Upper lobe of right lung (tissue), 1 donor: ENCODE measurements at regions not wholly inside any gene's neighbourhood (a gene's known extent, or its start where the extent isn't known, plus 50 kb on each side); places are given as distances from the start of the nearest gene placed in this dataset.

Experiments
- ATAC-seq: fragments of 200-7000 bp; cut with Tn5 transposase; one replicate; pipeline ENCODE4 v1.9.1; 2020; ENCODE audit warnings: mild to moderate bottlenecking, moderate library complexity
- DNase-seq: peaks from one replicate; pipeline ENCODE4 v3.0.0-alpha.2; 2020
- H3K27ac ChIP-seq: fragments of 200-600 bp; one replicate; pipeline ENCODE4 v1.8.0; 2022
- H3K27me3 ChIP-seq: fragments of 200-600 bp; one replicate; pipeline ENCODE4 v1.8.0; 2022; ENCODE audit warnings: mild to moderate bottlenecking
- H3K36me3 ChIP-seq: fragments of 200-600 bp; one replicate; pipeline ENCODE4 v1.8.0; 2022
- H3K4me1 ChIP-seq: fragments of 200-600 bp; one replicate; pipeline ENCODE4 v1.8.0; 2022
- H3K4me3 ChIP-seq: fragments of 200-600 bp; one replicate; pipeline ENCODE4 v1.8.0; 2022; ENCODE audit warnings: mild to moderate bottlenecking
- H3K9me3 ChIP-seq: fragments of 200-600 bp; one replicate; pipeline ENCODE4 v1.8.0; 2022
- intact Hi-C: fragments of 100-400 bp; cut with DNase I; formaldehyde crosslinking; loops from one replicate; pipeline ENCODE4 v1.11.0; 2022
- TF ChIP-seq, protein P1 (sequence below): fragments of 200-600 bp; IDR thresholded peaks from one replicate; pipeline ENCODE4 v1.8.0; 2022; ENCODE audit warnings: antibody characterized with exemption
- donor health status: DM: no; HTN: yes; CAD: no; lungs with severe emphysema.

DNA sequence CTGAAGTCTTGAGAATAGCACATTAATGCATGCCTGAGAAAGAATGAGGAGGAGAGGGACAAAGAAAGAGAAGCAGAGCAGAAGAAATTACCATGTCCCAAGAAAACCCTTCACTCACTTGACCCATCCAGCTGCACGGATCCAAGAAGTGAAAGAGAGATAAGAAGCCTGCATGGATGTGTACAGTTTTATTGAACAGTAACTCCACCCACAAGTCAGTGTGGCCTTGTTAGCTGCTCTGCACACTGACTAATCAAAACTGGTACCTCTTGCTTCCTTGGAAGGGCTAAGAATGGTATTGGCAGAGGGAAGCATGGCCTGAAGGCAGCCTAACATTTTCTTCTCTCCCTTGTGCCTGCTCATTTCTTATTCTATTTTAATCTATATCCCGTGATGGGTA is 163.9 kb downstream of the SLC7A11 start:
- Histone ChIP-seq H3K9me3 (no peaks in the 10 kb centered on the region), H3K4me1 (no peaks in the 10 kb centered on the region), H3K27ac (no peak overlapping the region), H3K4me3 (no peak overlapping the region), H3K36me3 (no peaks in the 10 kb centered on the region), H3K27me3 (no peaks in the 10 kb centered on the region)
- intact Hi-C loops: no loop called here
- DNase-seq (no peak), ATAC-seq (no peak)
- TF ChIP-seq, protein P1, sequence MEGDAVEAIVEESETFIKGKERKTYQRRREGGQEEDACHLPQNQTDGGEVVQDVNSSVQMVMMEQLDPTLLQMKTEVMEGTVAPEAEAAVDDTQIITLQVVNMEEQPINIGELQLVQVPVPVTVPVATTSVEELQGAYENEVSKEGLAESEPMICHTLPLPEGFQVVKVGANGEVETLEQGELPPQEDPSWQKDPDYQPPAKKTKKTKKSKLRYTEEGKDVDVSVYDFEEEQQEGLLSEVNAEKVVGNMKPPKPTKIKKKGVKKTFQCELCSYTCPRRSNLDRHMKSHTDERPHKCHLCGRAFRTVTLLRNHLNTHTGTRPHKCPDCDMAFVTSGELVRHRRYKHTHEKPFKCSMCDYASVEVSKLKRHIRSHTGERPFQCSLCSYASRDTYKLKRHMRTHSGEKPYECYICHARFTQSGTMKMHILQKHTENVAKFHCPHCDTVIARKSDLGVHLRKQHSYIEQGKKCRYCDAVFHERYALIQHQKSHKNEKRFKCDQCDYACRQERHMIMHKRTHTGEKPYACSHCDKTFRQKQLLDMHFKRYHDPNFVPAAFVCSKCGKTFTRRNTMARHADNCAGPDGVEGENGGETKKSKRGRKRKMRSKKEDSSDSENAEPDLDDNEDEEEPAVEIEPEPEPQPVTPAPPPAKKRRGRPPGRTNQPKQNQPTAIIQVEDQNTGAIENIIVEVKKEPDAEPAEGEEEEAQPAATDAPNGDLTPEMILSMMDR: no peak

DNA sequence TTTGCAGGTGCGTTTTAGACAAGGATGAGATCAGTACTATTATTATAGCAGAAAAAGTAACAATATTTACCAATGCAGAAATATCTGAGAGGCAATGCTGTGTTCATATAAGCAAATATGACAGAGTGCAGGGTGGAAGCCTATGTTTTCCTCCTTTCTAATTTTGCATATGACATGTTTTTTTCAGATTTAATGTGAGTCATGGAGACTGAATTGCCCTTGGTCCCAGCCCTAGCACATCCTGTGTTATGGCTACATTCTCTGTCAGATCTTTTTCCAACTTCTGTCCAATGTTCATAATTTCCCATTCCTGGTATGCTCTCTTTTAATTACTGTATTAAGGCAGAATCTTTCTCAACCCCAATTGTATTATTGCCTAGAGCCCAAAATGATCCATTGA is 165.6 kb downstream of the SLC7A11 start:
- no peaks in the 10 kb centered on the region for H3K9me3 ChIP-seq
- no peak for DNase-seq
- H3K4me3 ChIP-seq: no peak overlapping the region
- no peak for ATAC-seq
- H3K4me1 ChIP-seq: no peaks in the 10 kb centered on the region
- no peak overlapping the region for H3K27ac ChIP-seq
- TF ChIP-seq, protein P1: no peak
- no peaks in the 10 kb centered on the region for H3K27me3 ChIP-seq
- intact Hi-C loops: no loop called here
- H3K36me3 ChIP-seq: no peaks in the 10 kb centered on the region

DNA sequence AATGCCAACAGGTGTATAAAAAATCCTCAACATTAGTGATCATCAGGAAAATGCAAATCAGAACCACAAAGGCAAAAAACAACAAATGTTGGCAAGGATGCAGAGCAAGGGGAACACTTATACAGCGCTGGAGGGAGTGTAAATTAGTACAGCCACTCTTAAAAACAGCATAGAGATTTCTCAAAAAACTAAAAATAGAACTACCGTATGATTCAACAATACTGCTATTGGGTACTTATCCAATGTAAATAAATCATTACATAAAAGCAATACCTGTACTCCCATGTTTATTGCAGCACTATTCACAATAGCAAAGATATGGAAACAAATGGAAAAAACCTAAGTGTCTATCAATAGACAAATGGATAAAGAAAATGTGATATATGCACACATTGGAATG is 171.3 kb downstream of the SLC7A11 start:
- intact Hi-C loops: no loop called here
- Histone ChIP-seq H3K27ac (no peak overlapping the region), H3K4me1 (no peaks in the 10 kb centered on the region), H3K36me3 (no peaks in the 10 kb centered on the region), H3K27me3 (no peaks in the 10 kb centered on the region), H3K9me3 (no peaks in the 10 kb centered on the region), H3K4me3 (no peak overlapping the region)
- DNase-seq (no peak), ATAC-seq (no peak)
- TF ChIP-seq, protein P1: no peak

DNA sequence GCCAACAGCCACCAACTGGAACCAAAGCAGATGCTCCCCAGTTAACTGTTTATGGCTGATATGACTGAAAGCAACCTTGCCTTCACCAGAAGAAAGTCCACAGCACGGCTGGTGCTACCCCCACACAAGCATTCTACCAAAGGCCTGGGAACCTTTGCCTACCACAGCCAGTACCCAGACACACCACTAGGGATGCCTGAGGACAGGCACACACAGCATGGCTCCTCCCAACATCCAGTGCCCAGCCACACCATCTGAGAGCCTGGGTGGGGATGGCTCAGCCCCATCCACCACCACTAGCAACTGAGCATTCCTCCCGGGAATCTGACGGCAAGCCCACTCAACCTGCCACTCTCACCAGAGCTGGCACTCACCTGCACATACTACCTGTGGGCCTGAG is 178.6 kb downstream of the SLC7A11 start:
- no peak overlapping the region for H3K27ac ChIP-seq
- H3K4me1 ChIP-seq: no peaks in the 10 kb centered on the region
- ATAC-seq (no peak), DNase-seq (no peak)
- intact Hi-C loops: no loop called here
- no peaks in the 10 kb centered on the region for H3K36me3 ChIP-seq
- no peaks in the 10 kb centered on the region for H3K27me3 ChIP-seq
- TF ChIP-seq, protein P1: no peak
- no peak overlapping the region for H3K4me3 ChIP-seq
- H3K9me3 ChIP-seq: no peaks in the 10 kb centered on the region

DNA sequence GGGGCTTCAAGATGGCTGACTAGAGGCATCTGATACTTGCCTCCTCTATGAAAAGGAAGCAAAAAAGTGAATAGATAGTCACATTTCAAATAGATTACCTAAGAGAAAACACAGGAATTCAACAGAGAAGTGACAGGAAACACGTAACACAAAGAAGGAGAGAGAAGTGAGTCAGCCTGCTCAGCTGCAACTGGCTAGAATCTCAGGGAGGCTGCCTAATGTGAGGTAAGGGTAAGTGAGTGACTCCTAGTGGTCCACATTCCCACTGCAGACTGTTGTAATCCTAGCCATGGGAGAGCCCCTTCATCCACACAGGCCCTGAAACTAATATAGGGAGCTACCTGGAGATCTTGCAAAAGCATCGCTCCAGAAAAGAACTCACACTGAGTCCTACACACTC is 179.2 kb downstream of the SLC7A11 start:
- DNase-seq (no peak), ATAC-seq (no peak)
- intact Hi-C loops: no loop called here
- Histone ChIP-seq H3K27me3 (no peaks in the 10 kb centered on the region), H3K36me3 (no peaks in the 10 kb centered on the region), H3K4me1 (no peaks in the 10 kb centered on the region), H3K4me3 (no peak overlapping the region), H3K27ac (no peak overlapping the region), H3K9me3 (no peaks in the 10 kb centered on the region)
- TF ChIP-seq, protein P1: no peak

DNA sequence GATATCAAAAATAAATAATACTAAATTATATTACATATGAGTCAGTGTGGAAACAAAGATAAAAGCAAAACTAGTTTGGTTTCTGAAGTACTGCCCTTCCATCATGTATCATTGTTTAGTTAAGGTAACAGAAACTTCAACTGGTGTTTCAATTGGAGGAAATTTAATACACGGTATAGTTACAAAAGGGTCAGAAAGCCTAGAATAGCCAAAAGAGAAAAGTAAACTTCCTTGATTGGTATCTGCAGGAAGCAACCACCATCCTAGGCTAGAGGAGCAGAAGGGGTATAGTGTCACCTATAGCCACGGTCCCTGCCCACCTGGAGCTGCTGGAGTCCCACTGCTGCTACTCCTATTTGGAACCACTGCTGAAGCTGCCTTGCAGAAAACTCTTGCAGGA is 185.6 kb downstream of the SLC7A11 start:
- H3K4me1 ChIP-seq: no peaks in the 10 kb centered on the region
- H3K9me3 ChIP-seq: no peaks in the 10 kb centered on the region
- no peaks in the 10 kb centered on the region for H3K36me3 ChIP-seq
- TF ChIP-seq, protein P1: no peak
- no peak for DNase-seq
- H3K4me3 ChIP-seq: no peak overlapping the region
- no peaks in the 10 kb centered on the region for H3K27me3 ChIP-seq
- no peak overlapping the region for H3K27ac ChIP-seq
- ATAC-seq: no peak
- intact Hi-C loops: no loop called here
